MM.1S (cell line): ENCODE measurements at regions not wholly inside any gene's neighbourhood (a gene's known extent, or its start where the extent isn't known, plus 50 kb on each side); places are given as distances from the start of the nearest gene placed in this dataset.

Source experiments
- CTCF ChIP-seq: fragments of 300-600 bp; sonication (generic); IDR thresholded peaks from 2 replicates; pipeline ENCODE4 v1.5.1; 2016; ENCODE audit warnings: antibody characterized with exemption, low read length, mixed read lengths
- EZH2 ChIP-seq: fragments of 300-600 bp; sonication (generic); optimal IDR thresholded peaks from 2 replicates; pipeline ENCODE3; 2017; ENCODE audit warnings: low read depth, mild to moderate bottlenecking, antibody characterized with exemption, low read length, mixed read lengths
- EZH2phosphoT487 ChIP-seq: fragments of 300-600 bp; sonication (generic); IDR thresholded peaks from 2 replicates; pipeline ENCODE4 v1.6.1; 2018; ENCODE audit warnings: antibody characterized with exemption, low read length

GRCh38 chr4:72909461-72909860 is 160.1 kb downstream of the COX18 start:
- TF ChIP-seq CTCF, result peak; percentile 49
- no peak for TF ChIP-seq EZH2
- TF ChIP-seq EZH2phosphoT487, result no peak
